HEK293 (cell line): ENCODE measurements at regions not wholly inside any gene's neighbourhood (a gene's known extent, or its start where the extent isn't known, plus 50 kb on each side); places are given as distances from the start of the nearest gene placed in this dataset.

Experiments used
- CTCF ChIP-seq: fragments of 450-650 bp; formaldehyde crosslinking; IDR thresholded peaks from 2 replicates; pipeline ENCODE4 v1.5.1; 2016; ENCODE audit warnings: missing biosample characterization, missing genetic modification characterization
- YY1 ChIP-seq: fragments of 450-650 bp; formaldehyde crosslinking; IDR thresholded peaks from 2 replicates; pipeline ENCODE4 v1.5.1; 2018; ENCODE audit warnings: missing biosample characterization, missing genetic modification characterization
- ZNF133 ChIP-seq: fragments of 450-650 bp; formaldehyde crosslinking; IDR thresholded peaks from 2 replicates; pipeline ENCODE4 v1.5.1; 2016; ENCODE audit warnings: missing biosample characterization, missing genetic modification characterization
- ZNF449 ChIP-seq: fragments of 450-650 bp; formaldehyde crosslinking; IDR thresholded peaks from 2 replicates; pipeline ENCODE4 v1.5.1; 2017; ENCODE audit warnings: missing biosample characterization, mild to moderate bottlenecking, missing genetic modification characterization, moderate library complexity
- ZNF530 ChIP-seq: fragments of 450-650 bp; formaldehyde crosslinking; IDR thresholded peaks from 2 replicates; pipeline ENCODE4 v1.5.1; 2016; ENCODE audit warnings: low read depth, missing biosample characterization, missing genetic modification characterization
- ZNF555 ChIP-seq: fragments of 450-650 bp; formaldehyde crosslinking; conservative IDR thresholded peaks from 2 replicates; pipeline ENCODE4 v1.5.1; 2017; ENCODE audit warnings: missing biosample characterization, mild to moderate bottlenecking, missing genetic modification characterization, inconsistent platforms
- ZNF785 ChIP-seq: fragments of 450-650 bp; formaldehyde crosslinking; IDR thresholded peaks from 2 replicates; pipeline ENCODE4 v1.5.1; 2016; ENCODE audit warnings: missing biosample characterization, missing genetic modification characterization
- TF ChIP-seq, protein P1 (sequence below): fragments of 450-650 bp; IDR thresholded peaks from 2 replicates; pipeline ENCODE4 v1.5.1; 2018; ENCODE audit warnings: missing biosample characterization, mild to moderate bottlenecking, missing genetic modification characterization
- TF ChIP-seq, protein P2 (sequence below): fragments of 450-650 bp; formaldehyde crosslinking; IDR thresholded peaks from 2 replicates; pipeline ENCODE4 v1.5.1; 2016; ENCODE audit warnings: missing biosample characterization, missing genetic modification characterization
- TF ChIP-seq, protein P3 (sequence below): fragments of 450-650 bp; formaldehyde crosslinking; IDR thresholded peaks from 2 replicates; pipeline ENCODE4 v1.5.1; 2016; ENCODE audit warnings: missing biosample characterization, missing genetic modification characterization
- TF ChIP-seq, protein P4 (sequence below): fragments of 450-650 bp; formaldehyde crosslinking; IDR thresholded peaks from 2 replicates; pipeline ENCODE4 v1.5.1; 2016; ENCODE audit warnings: missing biosample characterization, missing genetic modification characterization

- TF ChIP-seq CTCF (tag by site-specific recombination) (no peak), ZNF530 (tag by site-specific recombination) (no peak), YY1 (tag by site-specific recombination) (no peak), ZNF133 (tag by site-specific recombination) (no peak), ZNF555 (tag by site-specific recombination) (no peak), ZNF785 (no peak), ZNF449 (tag by site-specific recombination) (no peak)
- TF ChIP-seq, protein P1, sequence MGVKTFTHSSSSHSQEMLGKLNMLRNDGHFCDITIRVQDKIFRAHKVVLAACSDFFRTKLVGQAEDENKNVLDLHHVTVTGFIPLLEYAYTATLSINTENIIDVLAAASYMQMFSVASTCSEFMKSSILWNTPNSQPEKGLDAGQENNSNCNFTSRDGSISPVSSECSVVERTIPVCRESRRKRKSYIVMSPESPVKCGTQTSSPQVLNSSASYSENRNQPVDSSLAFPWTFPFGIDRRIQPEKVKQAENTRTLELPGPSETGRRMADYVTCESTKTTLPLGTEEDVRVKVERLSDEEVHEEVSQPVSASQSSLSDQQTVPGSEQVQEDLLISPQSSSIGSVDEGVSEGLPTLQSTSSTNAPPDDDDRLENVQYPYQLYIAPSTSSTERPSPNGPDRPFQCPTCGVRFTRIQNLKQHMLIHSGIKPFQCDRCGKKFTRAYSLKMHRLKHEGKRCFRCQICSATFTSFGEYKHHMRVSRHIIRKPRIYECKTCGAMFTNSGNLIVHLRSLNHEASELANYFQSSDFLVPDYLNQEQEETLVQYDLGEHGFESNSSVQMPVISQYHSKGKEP (tag by site-specific recombination): no peak
- TF ChIP-seq, protein P2, sequence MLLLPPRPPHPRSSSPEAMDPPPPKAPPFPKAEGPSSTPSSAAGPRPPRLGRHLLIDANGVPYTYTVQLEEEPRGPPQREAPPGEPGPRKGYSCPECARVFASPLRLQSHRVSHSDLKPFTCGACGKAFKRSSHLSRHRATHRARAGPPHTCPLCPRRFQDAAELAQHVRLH (tag by site-specific recombination): no peak
- TF ChIP-seq, protein P3, sequence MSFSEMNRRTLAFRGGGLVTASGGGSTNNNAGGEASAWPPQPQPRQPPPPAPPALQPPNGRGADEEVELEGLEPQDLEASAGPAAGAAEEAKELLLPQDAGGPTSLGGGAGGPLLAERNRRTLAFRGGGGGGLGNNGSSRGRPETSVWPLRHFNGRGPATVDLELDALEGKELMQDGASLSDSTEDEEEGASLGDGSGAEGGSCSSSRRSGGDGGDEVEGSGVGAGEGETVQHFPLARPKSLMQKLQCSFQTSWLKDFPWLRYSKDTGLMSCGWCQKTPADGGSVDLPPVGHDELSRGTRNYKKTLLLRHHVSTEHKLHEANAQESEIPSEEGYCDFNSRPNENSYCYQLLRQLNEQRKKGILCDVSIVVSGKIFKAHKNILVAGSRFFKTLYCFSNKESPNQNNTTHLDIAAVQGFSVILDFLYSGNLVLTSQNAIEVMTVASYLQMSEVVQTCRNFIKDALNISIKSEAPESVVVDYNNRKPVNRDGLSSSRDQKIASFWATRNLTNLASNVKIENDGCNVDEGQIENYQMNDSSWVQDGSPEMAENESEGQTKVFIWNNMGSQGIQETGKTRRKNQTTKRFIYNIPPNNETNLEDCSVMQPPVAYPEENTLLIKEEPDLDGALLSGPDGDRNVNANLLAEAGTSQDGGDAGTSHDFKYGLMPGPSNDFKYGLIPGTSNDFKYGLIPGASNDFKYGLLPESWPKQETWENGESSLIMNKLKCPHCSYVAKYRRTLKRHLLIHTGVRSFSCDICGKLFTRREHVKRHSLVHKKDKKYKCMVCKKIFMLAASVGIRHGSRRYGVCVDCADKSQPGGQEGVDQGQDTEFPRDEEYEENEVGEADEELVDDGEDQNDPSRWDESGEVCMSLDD (tag by site-specific recombination): no peak
- TF ChIP-seq, protein P4, sequence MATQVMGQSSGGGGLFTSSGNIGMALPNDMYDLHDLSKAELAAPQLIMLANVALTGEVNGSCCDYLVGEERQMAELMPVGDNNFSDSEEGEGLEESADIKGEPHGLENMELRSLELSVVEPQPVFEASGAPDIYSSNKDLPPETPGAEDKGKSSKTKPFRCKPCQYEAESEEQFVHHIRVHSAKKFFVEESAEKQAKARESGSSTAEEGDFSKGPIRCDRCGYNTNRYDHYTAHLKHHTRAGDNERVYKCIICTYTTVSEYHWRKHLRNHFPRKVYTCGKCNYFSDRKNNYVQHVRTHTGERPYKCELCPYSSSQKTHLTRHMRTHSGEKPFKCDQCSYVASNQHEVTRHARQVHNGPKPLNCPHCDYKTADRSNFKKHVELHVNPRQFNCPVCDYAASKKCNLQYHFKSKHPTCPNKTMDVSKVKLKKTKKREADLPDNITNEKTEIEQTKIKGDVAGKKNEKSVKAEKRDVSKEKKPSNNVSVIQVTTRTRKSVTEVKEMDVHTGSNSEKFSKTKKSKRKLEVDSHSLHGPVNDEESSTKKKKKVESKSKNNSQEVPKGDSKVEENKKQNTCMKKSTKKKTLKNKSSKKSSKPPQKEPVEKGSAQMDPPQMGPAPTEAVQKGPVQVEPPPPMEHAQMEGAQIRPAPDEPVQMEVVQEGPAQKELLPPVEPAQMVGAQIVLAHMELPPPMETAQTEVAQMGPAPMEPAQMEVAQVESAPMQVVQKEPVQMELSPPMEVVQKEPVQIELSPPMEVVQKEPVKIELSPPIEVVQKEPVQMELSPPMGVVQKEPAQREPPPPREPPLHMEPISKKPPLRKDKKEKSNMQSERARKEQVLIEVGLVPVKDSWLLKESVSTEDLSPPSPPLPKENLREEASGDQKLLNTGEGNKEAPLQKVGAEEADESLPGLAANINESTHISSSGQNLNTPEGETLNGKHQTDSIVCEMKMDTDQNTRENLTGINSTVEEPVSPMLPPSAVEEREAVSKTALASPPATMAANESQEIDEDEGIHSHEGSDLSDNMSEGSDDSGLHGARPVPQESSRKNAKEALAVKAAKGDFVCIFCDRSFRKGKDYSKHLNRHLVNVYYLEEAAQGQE (tag by site-specific recombination): no peak
Measured at GRCh38 chr2:71849607-71850305, 297.9 kb downstream of the CYP26B1 start.
